Omental fat pad (tissue), 3 donors: ENCODE measurements at regions not wholly inside any gene's neighbourhood (a gene's known extent, or its start where the extent isn't known, plus 50 kb on each side); places are given as distances from the start of the nearest gene placed in this dataset.

ENCODE experiments used
- ATAC-seq: fragments of 150-250 bp; one replicate; pipeline ENCODE4 v1.9.1; 2016; ENCODE audit warnings: mild to moderate bottlenecking, moderate library complexity; ENCODE audit not compliant: low FRiP score
- DNase-seq: peaks from one replicate; pipeline ENCODE4 v3.0.0-alpha.2; 2019; ENCODE audit warnings: low spot score
- CTCF ChIP-seq, 3 donors: fragments of 450-650 bp; IDR thresholded peaks; one replicate each; pipeline ENCODE4 v1.5.1; 2016 to 2017; ENCODE audit warnings: antibody characterized with exemption in 3 of 3, mild to moderate bottlenecking in 3 of 3, moderate library complexity in 2 of 3

DNA sequence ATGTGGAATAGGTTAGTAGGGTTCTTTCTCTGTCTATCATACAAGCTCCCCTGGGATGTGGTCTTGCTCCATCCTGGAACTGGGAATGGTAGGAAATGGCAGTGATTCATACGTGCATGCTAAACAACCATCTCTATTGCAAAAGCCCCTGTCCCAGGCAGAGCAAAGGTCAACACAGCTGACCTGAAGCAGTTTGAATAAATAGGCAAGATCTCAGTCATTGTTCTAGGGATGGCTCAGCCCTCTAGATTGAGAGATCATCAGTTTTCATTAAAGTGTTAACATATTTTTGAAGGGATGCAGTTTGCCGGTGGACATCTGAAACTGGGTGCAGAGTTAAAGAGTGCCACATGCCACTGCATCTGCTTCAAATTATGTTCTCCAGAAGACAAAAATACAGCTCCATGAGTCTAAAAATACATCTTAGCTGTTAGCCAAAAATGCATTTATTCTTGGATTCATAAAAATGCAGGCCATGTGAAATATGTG is 224.1 kb downstream of the ESM1 start:
- ATAC-seq (peak; percentile 30), DNase-seq (peak; percentile 44)
- no peak for TF ChIP-seq CTCF (IDR thresholded peaks at IDR 0.05)

GRCh38 chr5:54760182-54760935 is 225.0 kb downstream of the ESM1 start:
- no peak for TF ChIP-seq CTCF (IDR thresholded peaks at IDR 0.05)
- ATAC-seq (no peak), DNase-seq (no peak)

- no peak for DNase-seq
- ATAC-seq: no peak
- no peak for TF ChIP-seq CTCF (IDR thresholded peaks at IDR 0.05)
Observed at GRCh38 chr5:54758038-54758437, 227.4 kb downstream of the ESM1 start.

GRCh38 chr5:54757541-54757940 is 227.9 kb downstream of the ESM1 start:
- DNase-seq (no peak), ATAC-seq (no peak)

GRCh38 chr5:54756796-54757402 is 228.5 kb downstream of the ESM1 start:
- no peak for ATAC-seq
- DNase-seq: no peak

More at GRCh38 chr5:54757541-54757940, 227.9 kb downstream of the ESM1 start:
- TF ChIP-seq CTCF (IDR thresholded peaks at IDR 0.05): no peak

GRCh38 chr5:54756301-54756700 is 229.1 kb downstream of the ESM1 start:
- ATAC-seq: no peak
- DNase-seq: no peak
- no peak for TF ChIP-seq CTCF (IDR thresholded peaks at IDR 0.05)

More at GRCh38 chr5:54756796-54757402, 228.5 kb downstream of the ESM1 start:
- no peak for TF ChIP-seq CTCF (IDR thresholded peaks at IDR 0.05)

GRCh38 chr5:54754878-54755277 is 230.5 kb downstream of the ESM1 start:
- DNase-seq (no peak), ATAC-seq (no peak)
- no peak for TF ChIP-seq CTCF (IDR thresholded peaks at IDR 0.05)
